ENCODE measurements at regions not wholly inside any gene's neighbourhood (a gene's known extent, or its start where the extent isn't known, plus 50 kb on each side); places are given as distances from the start of the nearest gene placed in this dataset.

DNA sequence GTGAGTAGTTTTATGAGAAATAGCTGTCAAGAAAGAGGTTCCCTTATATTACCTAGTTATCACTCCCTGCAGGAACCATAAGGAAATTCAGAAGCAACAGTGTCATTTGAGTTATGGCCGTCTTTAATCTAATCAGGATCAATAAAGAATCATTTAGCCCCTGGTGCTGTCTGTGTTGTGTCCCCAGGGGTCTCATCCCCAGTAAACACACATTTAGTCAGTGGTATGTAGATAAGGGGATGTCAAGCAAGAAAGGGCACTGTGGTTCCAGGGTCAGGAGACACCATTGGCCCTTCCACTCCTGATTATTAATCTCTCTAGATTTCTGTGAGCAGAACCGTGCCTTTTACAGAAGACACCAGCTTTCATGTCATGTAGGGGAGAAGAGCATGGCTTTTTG is 158.0 kb upstream of the SEMA6A start (continued):
- TF ChIP-seq BCL3 (IDR thresholded peaks at IDR 0.05; ENCODE audit: borderline replicate concordance, insufficient read depth, low read depth, low read length, poor library complexity, severe bottlenecking), result no peak
- no peak for TF ChIP-seq CTCF (IDR thresholded peaks at IDR 0.05 in 2 of 3, conservative IDR thresholded peaks at IDR 0.05 in 1 of 3; ENCODE audit: control insufficient read depth in 2 of 3, extremely low read depth in 1 of 3, insufficient read depth in 1 of 3, low read depth in 3 of 3, low read length in 3 of 3)
- TF ChIP-seq RUNX3 (IDR thresholded peaks at IDR 0.05; ENCODE audit: low read length), result no peak
- TF ChIP-seq ATF7 (IDR thresholded peaks at IDR 0.05; ENCODE audit: low read depth), result no peak
- no peak for TF ChIP-seq RELA (IDR thresholded peaks at IDR 0.05; ENCODE audit: borderline replicate concordance, partially characterized antibody)
- no peak for TF ChIP-seq TAF1 (IDR thresholded peaks at IDR 0.05; ENCODE audit: borderline replicate concordance, low read depth, low read length)
- TF ChIP-seq MEF2A (IDR thresholded peaks at IDR 0.05; ENCODE audit: insufficient read depth, low read depth, low read length), result no peak
- no peak for TF ChIP-seq RAD21 (IDR thresholded peaks at IDR 0.05; ENCODE audit: insufficient read depth, low read depth, low read length)
- TF ChIP-seq, protein P1, sequence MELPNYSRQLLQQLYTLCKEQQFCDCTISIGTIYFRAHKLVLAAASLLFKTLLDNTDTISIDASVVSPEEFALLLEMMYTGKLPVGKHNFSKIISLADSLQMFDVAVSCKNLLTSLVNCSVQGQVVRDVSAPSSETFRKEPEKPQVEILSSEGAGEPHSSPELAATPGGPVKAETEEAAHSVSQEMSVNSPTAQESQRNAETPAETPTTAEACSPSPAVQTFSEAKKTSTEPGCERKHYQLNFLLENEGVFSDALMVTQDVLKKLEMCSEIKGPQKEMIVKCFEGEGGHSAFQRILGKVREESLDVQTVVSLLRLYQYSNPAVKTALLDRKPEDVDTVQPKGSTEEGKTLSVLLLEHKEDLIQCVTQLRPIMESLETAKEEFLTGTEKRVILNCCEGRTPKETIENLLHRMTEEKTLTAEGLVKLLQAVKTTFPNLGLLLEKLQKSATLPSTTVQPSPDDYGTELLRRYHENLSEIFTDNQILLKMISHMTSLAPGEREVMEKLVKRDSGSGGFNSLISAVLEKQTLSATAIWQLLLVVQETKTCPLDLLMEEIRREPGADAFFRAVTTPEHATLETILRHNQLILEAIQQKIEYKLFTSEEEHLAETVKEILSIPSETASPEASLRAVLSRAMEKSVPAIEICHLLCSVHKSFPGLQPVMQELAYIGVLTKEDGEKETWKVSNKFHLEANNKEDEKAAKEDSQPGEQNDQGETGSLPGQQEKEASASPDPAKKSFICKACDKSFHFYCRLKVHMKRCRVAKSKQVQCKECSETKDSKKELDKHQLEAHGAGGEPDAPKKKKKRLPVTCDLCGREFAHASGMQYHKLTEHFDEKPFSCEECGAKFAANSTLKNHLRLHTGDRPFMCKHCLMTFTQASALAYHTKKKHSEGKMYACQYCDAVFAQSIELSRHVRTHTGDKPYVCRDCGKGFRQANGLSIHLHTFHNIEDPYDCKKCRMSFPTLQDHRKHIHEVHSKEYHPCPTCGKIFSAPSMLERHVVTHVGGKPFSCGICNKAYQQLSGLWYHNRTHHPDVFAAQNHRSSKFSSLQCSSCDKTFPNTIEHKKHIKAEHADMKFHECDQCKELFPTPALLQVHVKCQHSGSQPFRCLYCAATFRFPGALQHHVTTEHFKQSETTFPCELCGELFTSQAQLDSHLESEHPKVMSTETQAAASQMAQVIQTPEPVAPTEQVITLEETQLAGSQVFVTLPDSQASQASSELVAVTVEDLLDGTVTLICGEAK (IDR thresholded peaks at IDR 0.05; ENCODE audit: borderline replicate concordance), result no peak
- TF ChIP-seq EGR1 (IDR thresholded peaks at IDR 0.05; ENCODE audit: borderline replicate concordance in 1 of 2, low read depth in 2 of 2, low read length in 2 of 2), result no peak

All from GM12878 (cell line).